Suprapubic skin (tissue), 3 donors: ENCODE measurements at regions not wholly inside any gene's neighbourhood (a gene's known extent, or its start where the extent isn't known, plus 50 kb on each side); places are given as distances from the start of the nearest gene placed in this dataset.

ENCODE experiments used
- POLR2A ChIP-seq, 2 donors: fragments of 450-650 bp; IDR thresholded peaks; one replicate each; pipeline ENCODE4 v1.6.1; 2017; ENCODE audit warnings: antibody characterized with exemption in 2 of 2, mild to moderate bottlenecking in 2 of 2, moderate library complexity in 2 of 2
- TF ChIP-seq, protein P1 (sequence below), 2 donors: fragments of 200-600 bp in 1 of 2; fragments of 450-650 bp in 1 of 2; sonication (generic) in 1 of 2; IDR thresholded peaks; one replicate each; pipeline ENCODE4 v1.5.1; 2016 to 2019; ENCODE audit warnings: antibody characterized with exemption in 2 of 2, mild to moderate bottlenecking in 1 of 2, moderate library complexity in 1 of 2

GRCh38 chr6:74451953-74452352 is 753.9 kb downstream of the COL12A1 start:
- no peak for TF ChIP-seq POLR2A (IDR thresholded peaks at IDR 0.05)
- TF ChIP-seq, protein P1, sequence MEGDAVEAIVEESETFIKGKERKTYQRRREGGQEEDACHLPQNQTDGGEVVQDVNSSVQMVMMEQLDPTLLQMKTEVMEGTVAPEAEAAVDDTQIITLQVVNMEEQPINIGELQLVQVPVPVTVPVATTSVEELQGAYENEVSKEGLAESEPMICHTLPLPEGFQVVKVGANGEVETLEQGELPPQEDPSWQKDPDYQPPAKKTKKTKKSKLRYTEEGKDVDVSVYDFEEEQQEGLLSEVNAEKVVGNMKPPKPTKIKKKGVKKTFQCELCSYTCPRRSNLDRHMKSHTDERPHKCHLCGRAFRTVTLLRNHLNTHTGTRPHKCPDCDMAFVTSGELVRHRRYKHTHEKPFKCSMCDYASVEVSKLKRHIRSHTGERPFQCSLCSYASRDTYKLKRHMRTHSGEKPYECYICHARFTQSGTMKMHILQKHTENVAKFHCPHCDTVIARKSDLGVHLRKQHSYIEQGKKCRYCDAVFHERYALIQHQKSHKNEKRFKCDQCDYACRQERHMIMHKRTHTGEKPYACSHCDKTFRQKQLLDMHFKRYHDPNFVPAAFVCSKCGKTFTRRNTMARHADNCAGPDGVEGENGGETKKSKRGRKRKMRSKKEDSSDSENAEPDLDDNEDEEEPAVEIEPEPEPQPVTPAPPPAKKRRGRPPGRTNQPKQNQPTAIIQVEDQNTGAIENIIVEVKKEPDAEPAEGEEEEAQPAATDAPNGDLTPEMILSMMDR (IDR thresholded peaks at IDR 0.05) = no peak
